ENCODE measurements at regions not wholly inside any gene's neighbourhood (a gene's known extent, or its start where the extent isn't known, plus 50 kb on each side); places are given as distances from the start of the nearest gene placed in this dataset.

- H3K79me1 ChIP-seq (ENCODE audit: low read length): no peaks in the 10 kb centered on the region
- no peaks in the 10 kb centered on the region for H3K79me2 ChIP-seq (ENCODE audit: control insufficient read depth, insufficient read depth, low read length, poor library complexity)
- no peak overlapping the region for H3K14ac ChIP-seq (ENCODE audit: low read length)
- H3K4me3 ChIP-seq (ENCODE audit: low read depth, low read length): no peak overlapping the region
- H3K4ac ChIP-seq (ENCODE audit: low read depth, low read length): no peak overlapping the region
- H3K18ac ChIP-seq (ENCODE audit: low read length): no peak overlapping the region
- H2BK120ac ChIP-seq (ENCODE audit: insufficient read depth, low read length, poor library complexity): no peak overlapping the region
- no peak for DNase-seq
- no peak overlapping the region for H2BK12ac ChIP-seq (ENCODE audit: low read length)
- H3K36me3 ChIP-seq (ENCODE audit: control insufficient read depth in 1 of 2, insufficient read depth in 2 of 2, low read length in 2 of 2): no peaks in the 10 kb centered on the region
- no peak overlapping the region for H2AFZ ChIP-seq (ENCODE audit: insufficient read depth, low read length, poor library complexity)
- no peak overlapping the region for H3K27ac ChIP-seq (ENCODE audit: low read depth, low read length)
- H3K27me3 ChIP-seq (ENCODE audit: insufficient read depth, low read length): no peaks in the 10 kb centered on the region
- no peak overlapping the region for H2AK5ac ChIP-seq (ENCODE audit: low read length)
- H3K23ac ChIP-seq (ENCODE audit: low read length): no peak overlapping the region
- H3K9me3 ChIP-seq (ENCODE audit: insufficient read depth, low read depth, low read length): no peaks in the 10 kb centered on the region
- no peak overlapping the region for H4K91ac ChIP-seq (ENCODE audit: low read depth, low read length)
- no CpG with 5 or more reads among the region's 2 CpGs for WGBS (ENCODE audit: extremely low coverage, insufficient coverage, insufficient read length)
- no peak overlapping the region for H4K8ac ChIP-seq (ENCODE audit: low read depth, low read length)
- no peak overlapping the region for H3K9ac ChIP-seq (ENCODE audit: low read length)
- H3K4me2 ChIP-seq (ENCODE audit: low read length): no peak overlapping the region
- H4K12ac ChIP-seq (ENCODE audit: low read depth, low read length): no peak overlapping the region
- no peak overlapping the region for H2BK5ac ChIP-seq (ENCODE audit: low read depth, low read length, poor library complexity)
- no peaks in the 10 kb centered on the region for H3K4me1 ChIP-seq (ENCODE audit: control insufficient read depth in 1 of 2, insufficient read depth in 2 of 2, low read length in 2 of 2)
Measured at GRCh38 chr5:81881595-81881994, 90.2 kb upstream of the ATG10 start.

- Histone ChIP-seq H4K91ac (ENCODE audit: low read depth, low read length) (no peak overlapping the region), H3K9me3 (ENCODE audit: insufficient read depth, low read depth, low read length) (no peaks in the 10 kb centered on the region), H4K12ac (ENCODE audit: low read depth, low read length) (no peak overlapping the region), H3K14ac (ENCODE audit: low read length) (no peak overlapping the region), H3K4me1 (ENCODE audit: control insufficient read depth in 1 of 2, insufficient read depth in 2 of 2, low read length in 2 of 2) (no peaks in the 10 kb centered on the region), H2BK120ac (ENCODE audit: insufficient read depth, low read length, poor library complexity) (no peak overlapping the region), H3K23ac (ENCODE audit: low read length) (no peak overlapping the region), H2BK12ac (ENCODE audit: low read length) (no peak overlapping the region), H3K4me2 (ENCODE audit: low read length) (no peak overlapping the region), H4K8ac (ENCODE audit: low read depth, low read length) (no peak overlapping the region), H2BK5ac (ENCODE audit: low read depth, low read length, poor library complexity) (no peak overlapping the region), H3K27ac (ENCODE audit: low read depth, low read length) (no peak overlapping the region), H2AFZ (ENCODE audit: insufficient read depth, low read length, poor library complexity) (no peak overlapping the region), H3K27me3 (ENCODE audit: insufficient read depth, low read length) (no peaks in the 10 kb centered on the region), H3K4ac (ENCODE audit: low read depth, low read length) (no peak overlapping the region), H3K79me2 (ENCODE audit: control insufficient read depth, insufficient read depth, low read length, poor library complexity) (no peaks in the 10 kb centered on the region), H3K4me3 (ENCODE audit: low read depth, low read length) (no peak overlapping the region), H3K79me1 (ENCODE audit: low read length) (no peaks in the 10 kb centered on the region), H3K18ac (ENCODE audit: low read length) (no peak overlapping the region), H3K36me3 (ENCODE audit: control insufficient read depth in 1 of 2, insufficient read depth in 2 of 2, low read length in 2 of 2) (no peaks in the 10 kb centered on the region), H2AK5ac (ENCODE audit: low read length) (no peak overlapping the region), H3K9ac (ENCODE audit: low read length) (no peak overlapping the region)
- WGBS (ENCODE audit: extremely low coverage, insufficient coverage, insufficient read length): no CpG with 5 or more reads among the region's 3 CpGs
- no peak for DNase-seq
Measured at GRCh38 chr5:81879936-81880335, 91.9 kb upstream of the ATG10 start.

GRCh38 chr5:81878333-81878732, 93.5 kb upstream of the ATG10 start:
- no peak overlapping the region for H2BK5ac ChIP-seq (ENCODE audit: low read depth, low read length, poor library complexity)
- H2AFZ ChIP-seq (ENCODE audit: insufficient read depth, low read length, poor library complexity): no peak overlapping the region
- H4K91ac ChIP-seq (ENCODE audit: low read depth, low read length): no peak overlapping the region
- no peak for DNase-seq
- no peak overlapping the region for H2AK5ac ChIP-seq (ENCODE audit: low read length)
- no peak overlapping the region for H3K23ac ChIP-seq (ENCODE audit: low read length)
- no peak overlapping the region for H3K14ac ChIP-seq (ENCODE audit: low read length)
- no peak overlapping the region for H3K18ac ChIP-seq (ENCODE audit: low read length)
- no peak overlapping the region for H4K12ac ChIP-seq (ENCODE audit: low read depth, low read length)
- no peak overlapping the region for H3K4ac ChIP-seq (ENCODE audit: low read depth, low read length)
- no peak overlapping the region for H3K4me2 ChIP-seq (ENCODE audit: low read length)
- no peaks in the 10 kb centered on the region for H3K79me1 ChIP-seq (ENCODE audit: low read length)
- H3K79me2 ChIP-seq (ENCODE audit: control insufficient read depth, insufficient read depth, low read length, poor library complexity): no peaks in the 10 kb centered on the region
- H3K4me1 ChIP-seq (ENCODE audit: control insufficient read depth in 1 of 2, insufficient read depth in 2 of 2, low read length in 2 of 2): no peaks in the 10 kb centered on the region
- no peak overlapping the region for H3K4me3 ChIP-seq (ENCODE audit: low read depth, low read length)
- H2BK12ac ChIP-seq (ENCODE audit: low read length): no peak overlapping the region
- H3K9me3 ChIP-seq (ENCODE audit: insufficient read depth, low read depth, low read length): no peaks in the 10 kb centered on the region
- no peaks in the 10 kb centered on the region for H3K36me3 ChIP-seq (ENCODE audit: control insufficient read depth in 1 of 2, insufficient read depth in 2 of 2, low read length in 2 of 2)
- H3K27me3 ChIP-seq (ENCODE audit: insufficient read depth, low read length): no peaks in the 10 kb centered on the region
- H4K8ac ChIP-seq (ENCODE audit: low read depth, low read length): no peak overlapping the region
- H3K27ac ChIP-seq (ENCODE audit: low read depth, low read length): no peak overlapping the region
- H2BK120ac ChIP-seq (ENCODE audit: insufficient read depth, low read length, poor library complexity): no peak overlapping the region
- no peak overlapping the region for H3K9ac ChIP-seq (ENCODE audit: low read length)

GRCh38 chr5:81866994-81867393, 104.8 kb upstream of the ATG10 start:
- Histone ChIP-seq H3K14ac (ENCODE audit: low read length) (no peak overlapping the region), H2BK12ac (ENCODE audit: low read length) (no peak overlapping the region), H3K4me2 (ENCODE audit: low read length) (no peak overlapping the region), H3K36me3 (ENCODE audit: control insufficient read depth in 1 of 2, insufficient read depth in 2 of 2, low read length in 2 of 2) (no peaks in the 10 kb centered on the region), H2AFZ (ENCODE audit: insufficient read depth, low read length, poor library complexity) (no peak overlapping the region), H4K12ac (ENCODE audit: low read depth, low read length) (no peak overlapping the region), H2BK120ac (ENCODE audit: insufficient read depth, low read length, poor library complexity) (no peak overlapping the region), H4K8ac (ENCODE audit: low read depth, low read length) (no peak overlapping the region), H3K4ac (ENCODE audit: low read depth, low read length) (no peak overlapping the region), H4K91ac (ENCODE audit: low read depth, low read length) (no peak overlapping the region), H3K9ac (ENCODE audit: low read length) (no peak overlapping the region), H2AK5ac (ENCODE audit: low read length) (no peak overlapping the region), H2BK5ac (ENCODE audit: low read depth, low read length, poor library complexity) (no peak overlapping the region), H3K9me3 (ENCODE audit: insufficient read depth, low read depth, low read length) (no peaks in the 10 kb centered on the region), H3K23ac (ENCODE audit: low read length) (no peak overlapping the region), H3K27me3 (ENCODE audit: insufficient read depth, low read length) (no peaks in the 10 kb centered on the region), H3K79me2 (ENCODE audit: control insufficient read depth, insufficient read depth, low read length, poor library complexity) (no peaks in the 10 kb centered on the region), H3K79me1 (ENCODE audit: low read length) (no peaks in the 10 kb centered on the region), H3K18ac (ENCODE audit: low read length) (no peak overlapping the region), H3K4me3 (ENCODE audit: low read depth, low read length) (no peak overlapping the region), H3K27ac (ENCODE audit: low read depth, low read length) (no peak overlapping the region), H3K4me1 (ENCODE audit: control insufficient read depth in 1 of 2, insufficient read depth in 2 of 2, low read length in 2 of 2) (no peaks in the 10 kb centered on the region)
- no CpG with 5 or more reads among the region's 3 CpGs for WGBS (ENCODE audit: extremely low coverage, insufficient coverage, insufficient read length)
- DNase-seq: no peak

DNA sequence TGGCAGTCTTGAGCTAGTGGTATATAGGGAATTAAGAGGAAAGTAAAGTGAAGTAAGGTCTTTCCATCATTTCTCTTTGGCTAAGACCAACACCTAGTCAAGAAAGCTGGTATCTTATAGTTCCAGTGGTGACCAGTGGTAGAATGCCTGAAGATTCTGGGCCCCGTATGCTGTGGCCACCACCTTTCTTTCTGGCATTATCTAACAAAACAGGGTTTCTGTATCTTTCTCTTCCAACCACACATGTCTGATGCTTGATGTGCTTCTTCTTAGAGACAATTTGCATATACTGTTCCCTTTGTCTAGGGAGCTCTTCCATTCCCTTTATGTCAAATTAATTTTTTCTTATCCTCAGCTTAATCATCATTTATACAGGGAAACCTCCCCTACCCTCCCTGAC, 109.9 kb upstream of the SSBP2 start:
- Histone ChIP-seq H3K4me3 (ENCODE audit: low read depth, low read length) (no peak overlapping the region), H3K4ac (ENCODE audit: low read depth, low read length) (no peak overlapping the region), H2BK120ac (ENCODE audit: insufficient read depth, low read length, poor library complexity) (no peak overlapping the region), H3K27me3 (ENCODE audit: insufficient read depth, low read length) (no peaks in the 10 kb centered on the region), H3K18ac (ENCODE audit: low read length) (no peak overlapping the region), H3K23ac (ENCODE audit: low read length) (no peak overlapping the region), H3K79me2 (ENCODE audit: control insufficient read depth, insufficient read depth, low read length, poor library complexity) (no peaks in the 10 kb centered on the region), H3K79me1 (ENCODE audit: low read length) (no peaks in the 10 kb centered on the region), H3K9ac (ENCODE audit: low read length) (no peak overlapping the region), H3K14ac (ENCODE audit: low read length) (no peak overlapping the region), H3K4me1 (ENCODE audit: control insufficient read depth in 1 of 2, insufficient read depth in 2 of 2, low read length in 2 of 2) (no peaks in the 10 kb centered on the region), H2BK12ac (ENCODE audit: low read length) (no peak overlapping the region), H3K27ac (ENCODE audit: low read depth, low read length) (no peak overlapping the region), H4K8ac (ENCODE audit: low read depth, low read length) (no peak overlapping the region), H3K9me3 (ENCODE audit: insufficient read depth, low read depth, low read length) (no peaks in the 10 kb centered on the region), H4K91ac (ENCODE audit: low read depth, low read length) (no peak overlapping the region), H2BK5ac (ENCODE audit: low read depth, low read length, poor library complexity) (no peak overlapping the region), H2AFZ (ENCODE audit: insufficient read depth, low read length, poor library complexity) (no peak overlapping the region), H4K12ac (ENCODE audit: low read depth, low read length) (no peak overlapping the region), H3K4me2 (ENCODE audit: low read length) (no peak overlapping the region), H2AK5ac (ENCODE audit: low read length) (no peak overlapping the region), H3K36me3 (ENCODE audit: control insufficient read depth in 1 of 2, insufficient read depth in 2 of 2, low read length in 2 of 2) (no peaks in the 10 kb centered on the region)
- WGBS (ENCODE audit: extremely low coverage, insufficient coverage, insufficient read length): no CpG with 5 or more reads among the region's 1 CpG
- no peak for DNase-seq

Measured in trophoblast cell (in vitro differentiated cells and primary cell).